ENCODE measurements at regions not wholly inside any gene's neighbourhood (a gene's known extent, or its start where the extent isn't known, plus 50 kb on each side); places are given as distances from the start of the nearest gene placed in this dataset.

- TF ChIP-seq EZH2 (IDR thresholded peaks at IDR 0.05; ENCODE audit: borderline replicate concordance, low read depth, low read length, severe bottlenecking) (no peak), CTCF (IDR thresholded peaks at IDR 0.05; ENCODE audit: borderline replicate concordance, extremely low read depth, low read length, poor library complexity, severe bottlenecking) (no peak)
These were observed 145.3 kb downstream of the FAM83B start for GRCh38 chr6:54991761-54992330.

All from DND-41 (cell line).